GM19328 (cell line): ENCODE measurements at regions not wholly inside any gene's neighbourhood (a gene's known extent, or its start where the extent isn't known, plus 50 kb on each side); places are given as distances from the start of the nearest gene placed in this dataset.

Source experiments
- ATAC-seq: cut with Tn5 transposase; IDR thresholded peaks from one replicate; pipeline ENCODE4 v1.9.1; 2021; ENCODE audit warnings: mild to moderate bottlenecking, moderate library complexity; ENCODE audit not compliant: unreplicated experiment

GRCh38 chr3:159937561-159938166, 51.0 kb upstream of the IL12A start:
- ATAC-seq: no peak

GRCh38 chr3:159938714-159939113, 49.9 kb upstream of the IL12A start:
- ATAC-seq: no peak
